CD4-positive, alpha-beta memory T cell (primary cell): ENCODE measurements at regions not wholly inside any gene's neighbourhood (a gene's known extent, or its start where the extent isn't known, plus 50 kb on each side); places are given as distances from the start of the nearest gene placed in this dataset.

Source experiments
- CTCF ChIA-PET: fragments of 350-600 bp; sonication (Branson Sonifier 250); formaldehyde crosslinking; loops from one replicate; lab custom pipeline; 2021; ENCODE audit warnings: inconsistent platforms; ENCODE audit not compliant: partially characterized antibody; lab: Charles Lee
- POLR2A ChIA-PET: fragments of 350-600 bp; sonication (Branson Sonifier 250); formaldehyde crosslinking; loops from one replicate; lab custom pipeline; 2021; ENCODE audit not compliant: partially characterized antibody; lab: Charles Lee
- DNase-seq, 5 donors: peaks; one replicate each; pipeline versions ENCODE4 v3.0.0 to v3.0.0-alpha.2; 2020 to 2022; ENCODE audit warnings: mixed read lengths in 1 of 5
- H3K27ac ChIP-seq: one replicate; pipeline ENCODE4 v1.7.0; 2013; ENCODE audit warnings: low read depth, low read length
- H3K27me3 ChIP-seq: 2 replicates; pipeline ENCODE4 v1.7.0; 2013; ENCODE audit warnings: mild to moderate bottlenecking, low read length, moderate library complexity; ENCODE audit not compliant: insufficient read depth
- H3K36me3 ChIP-seq: 2 replicates; pipeline ENCODE4 v1.7.0; 2013; ENCODE audit warnings: mild to moderate bottlenecking, low read length, moderate library complexity; ENCODE audit not compliant: insufficient read depth
- H3K4me1 ChIP-seq: 2 replicates; pipeline ENCODE4 v1.7.0; 2013; ENCODE audit warnings: mild to moderate bottlenecking, low read length, moderate library complexity; ENCODE audit not compliant: insufficient read depth
- H3K4me3 ChIP-seq, 2 donors: one replicate each; pipeline ENCODE4 v1.7.0; 2013; ENCODE audit warnings: low read length in 2 of 2, mild to moderate bottlenecking in 1 of 2
- H3K9me3 ChIP-seq, 2 donors: one replicate each; pipeline ENCODE4 v1.7.0; 2013; ENCODE audit warnings: low read length in 2 of 2, control low read depth in 1 of 2; ENCODE audit not compliant: control insufficient read depth in 1 of 2
- H3K27ac Mint-ChIP-seq, 7 donors: one replicate each; pipeline ENCODE4 v1.8.0; 2020 to 2021; ENCODE audit warnings: mixed read lengths in 7 of 7, mild to moderate bottlenecking in 6 of 7, inconsistent platforms in 3 of 7, moderate library complexity in 3 of 7
- H3K27me3 Mint-ChIP-seq, 2 donors: one replicate each; pipeline ENCODE4 v1.8.0; 2020 to 2021; ENCODE audit warnings: mixed read lengths in 2 of 2
- H3K36me3 Mint-ChIP-seq, 2 donors: one replicate each; pipeline ENCODE4 v1.8.0; 2020 to 2021; ENCODE audit warnings: mixed read lengths in 2 of 2, inconsistent platforms in 1 of 2, mild to moderate bottlenecking in 1 of 2
- H3K4me1 Mint-ChIP-seq, 4 donors: one replicate each; pipeline ENCODE4 v1.8.0; 2020 to 2021; ENCODE audit warnings: mixed read lengths in 4 of 4, mild to moderate bottlenecking in 1 of 4
- H3K4me3 Mint-ChIP-seq, 8 donors: one replicate each; pipeline ENCODE4 v1.8.0; 2020 to 2021; ENCODE audit warnings: mixed read lengths in 8 of 8, mild to moderate bottlenecking in 7 of 8, moderate library complexity in 6 of 8, inconsistent platforms in 3 of 8
- H3K9me3 Mint-ChIP-seq, 8 donors: one replicate each; pipeline ENCODE4 v1.8.0; 2020 to 2021; ENCODE audit warnings: mixed read lengths in 8 of 8, mild to moderate bottlenecking in 5 of 8, inconsistent platforms in 3 of 8, moderate library complexity in 1 of 8
- intact Hi-C: fragments of 100-400 bp; cut with micrococcal nuclease; formaldehyde crosslinking; loops from one replicate; pipeline ENCODE4 v1.15.1; 2023

- H3K27me3 Mint-ChIP-seq: peaks cover 0 to 1% of the 10 kb centered on the region in 2 donors
- no peak overlapping the region for H3K27ac Mint-ChIP-seq
- Histone ChIP-seq H3K27ac (no peak overlapping the region), H3K27me3 (no peaks in the 10 kb centered on the region), H3K36me3 (no peaks in the 10 kb centered on the region), H3K9me3 (no peaks in the 10 kb centered on the region), H3K4me1 (no peaks in the 10 kb centered on the region), H3K4me3 (no peak overlapping the region)
- peaks cover 0 to 5% (median 0%) of the 10 kb centered on the region in 8 donors for H3K9me3 Mint-ChIP-seq
- H3K36me3 Mint-ChIP-seq: no peaks in the 10 kb centered on the region
- POLR2A ChIA-PET: no interaction called here
- H3K4me3 Mint-ChIP-seq: no peak overlapping the region
- H3K4me1 Mint-ChIP-seq: no peaks in the 10 kb centered on the region
- DNase-seq: no peak
- intact Hi-C loops: no loop called here
- CTCF ChIA-PET: no interaction called here
These were observed 162.7 kb upstream of the ETAA1 start for GRCh38 chr2:67234440-67234839.

- Histone ChIP-seq H3K4me3 (no peak overlapping the region), H3K4me1 (no peaks in the 10 kb centered on the region), H3K9me3 (no peaks in the 10 kb centered on the region), H3K27me3 (no peaks in the 10 kb centered on the region), H3K27ac (no peak overlapping the region), H3K36me3 (no peaks in the 10 kb centered on the region)
- CTCF ChIA-PET: no interaction called here
- Mint-ChIP-seq H3K27me3 (peaks cover 1% of the 10 kb centered on the region in 2 donors), H3K9me3 (peaks cover 0 to 3% (median 0%) of the 10 kb centered on the region in 8 donors), H3K36me3 (no peaks in the 10 kb centered on the region), H3K4me3 (no peak overlapping the region), H3K4me1 (no peaks in the 10 kb centered on the region), H3K27ac (no peak overlapping the region)
- intact Hi-C loops: no loop called here
- DNase-seq: no peak
- POLR2A ChIA-PET: no interaction called here
These were observed 159.8 kb upstream of the ETAA1 start for GRCh38 chr2:67237288-67237687.

DNA sequence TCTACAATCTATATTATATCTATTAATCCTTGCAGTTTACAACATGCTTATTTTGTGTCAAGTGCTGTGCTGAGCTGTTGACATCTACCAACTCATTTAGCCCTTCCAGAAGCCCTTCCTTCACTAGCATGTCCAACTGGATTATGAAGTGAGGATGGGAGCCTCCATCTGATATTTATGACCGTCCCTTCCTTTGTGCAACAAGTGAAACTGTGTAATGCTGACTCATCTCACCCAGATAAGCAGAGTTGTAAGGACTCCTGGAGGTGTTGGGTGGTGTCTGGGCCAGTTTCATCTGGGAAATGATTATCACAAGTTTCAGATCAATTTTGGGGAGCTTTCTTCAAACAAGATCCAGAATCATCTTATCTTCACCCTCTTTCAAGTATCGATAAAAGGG, 156.6 kb upstream of the ETAA1 start:
- no peak overlapping the region for H3K4me3 Mint-ChIP-seq
- Histone ChIP-seq H3K36me3 (no peaks in the 10 kb centered on the region), H3K27ac (no peak overlapping the region), H3K4me1 (no peaks in the 10 kb centered on the region), H3K27me3 (no peaks in the 10 kb centered on the region), H3K9me3 (no peaks in the 10 kb centered on the region), H3K4me3 (no peak overlapping the region)
- H3K27me3 Mint-ChIP-seq: peaks cover 0 to 1% of the 10 kb centered on the region in 2 donors
- H3K9me3 Mint-ChIP-seq: no peaks in the 10 kb centered on the region
- intact Hi-C loops: no loop called here
- ChIA-PET CTCF (no interaction called here), POLR2A (no interaction called here)
- H3K36me3 Mint-ChIP-seq: no peaks in the 10 kb centered on the region
- H3K4me1 Mint-ChIP-seq: no peaks in the 10 kb centered on the region
- no peak overlapping the region for H3K27ac Mint-ChIP-seq
- DNase-seq: no peak

- H3K27ac Mint-ChIP-seq: no peak overlapping the region
- H3K4me1 Mint-ChIP-seq: no peaks in the 10 kb centered on the region
- POLR2A ChIA-PET: no interaction called here
These were observed 155.7 kb upstream of the ETAA1 start for GRCh38 chr2:67241453-67241852.

DNA sequence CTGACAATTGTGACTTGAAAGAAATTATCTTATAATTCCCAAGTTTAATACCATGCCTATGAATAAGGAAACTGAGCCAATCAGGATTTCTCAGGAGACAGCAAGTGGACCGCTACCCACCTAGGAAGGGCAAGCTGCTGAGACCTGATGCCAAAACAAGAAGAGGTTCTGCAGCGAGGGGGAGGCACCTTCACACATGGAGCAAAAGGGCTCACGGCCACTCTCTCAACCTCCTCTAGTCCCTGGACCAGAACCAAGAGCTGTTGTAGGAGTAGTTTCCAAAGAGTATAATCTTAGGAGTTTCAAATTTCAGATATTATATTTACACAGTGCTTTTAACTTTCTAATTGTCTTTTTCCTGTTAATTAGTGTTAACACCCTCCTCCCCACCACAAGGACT, 154.7 kb upstream of the ETAA1 start:
- POLR2A ChIA-PET: no interaction called here
- Histone ChIP-seq H3K27me3 (no peaks in the 10 kb centered on the region), H3K4me1 (no peaks in the 10 kb centered on the region), H3K4me3 (no peak overlapping the region), H3K36me3 (no peaks in the 10 kb centered on the region), H3K9me3 (no peaks in the 10 kb centered on the region), H3K27ac (no peak overlapping the region)
- Mint-ChIP-seq H3K36me3 (no peaks in the 10 kb centered on the region), H3K9me3 (no peaks in the 10 kb centered on the region), H3K4me3 (no peak overlapping the region), H3K4me1 (no peaks in the 10 kb centered on the region), H3K27me3 (peaks cover 0 to 1% of the 10 kb centered on the region in 2 donors), H3K27ac (no peak overlapping the region)
- intact Hi-C loops: no loop called here
- DNase-seq: no peak
- CTCF ChIA-PET: no interaction called here

More at GRCh38 chr2:67241453-67241852, 155.7 kb upstream of the ETAA1 start:
- Histone ChIP-seq H3K4me1 (no peaks in the 10 kb centered on the region), H3K27ac (no peak overlapping the region), H3K36me3 (no peaks in the 10 kb centered on the region), H3K27me3 (no peaks in the 10 kb centered on the region), H3K9me3 (no peaks in the 10 kb centered on the region), H3K4me3 (no peak overlapping the region)
- Mint-ChIP-seq H3K27me3 (peaks cover 0 to 1% of the 10 kb centered on the region in 2 donors), H3K36me3 (no peaks in the 10 kb centered on the region), H3K9me3 (no peaks in the 10 kb centered on the region), H3K4me3 (no peak overlapping the region)
- intact Hi-C loops: no loop called here
- CTCF ChIA-PET: no interaction called here
- DNase-seq: no peak

GRCh38 chr2:67243919-67244318, 153.2 kb upstream of the ETAA1 start:
- Mint-ChIP-seq H3K36me3 (no peaks in the 10 kb centered on the region), H3K27ac (no peak overlapping the region), H3K27me3 (peaks cover 0 to 1% of the 10 kb centered on the region in 2 donors), H3K9me3 (no peaks in the 10 kb centered on the region), H3K4me3 (no peak overlapping the region), H3K4me1 (no peaks in the 10 kb centered on the region)
- Histone ChIP-seq H3K27ac (no peak overlapping the region), H3K9me3 (no peaks in the 10 kb centered on the region), H3K4me1 (no peaks in the 10 kb centered on the region), H3K36me3 (no peaks in the 10 kb centered on the region), H3K4me3 (no peak overlapping the region), H3K27me3 (no peaks in the 10 kb centered on the region)
- POLR2A ChIA-PET: no interaction called here
- CTCF ChIA-PET: no interaction called here
- no peak for DNase-seq
- intact Hi-C loops: no loop called here

- Histone ChIP-seq H3K36me3 (no peaks in the 10 kb centered on the region), H3K27ac (no peak overlapping the region), H3K4me3 (no peak overlapping the region), H3K9me3 (no peaks in the 10 kb centered on the region), H3K27me3 (no peaks in the 10 kb centered on the region), H3K4me1 (no peaks in the 10 kb centered on the region)
- H3K27ac Mint-ChIP-seq: no peak overlapping the region
- ChIA-PET POLR2A (no interaction called here), CTCF (no interaction called here)
- H3K4me1 Mint-ChIP-seq: no peaks in the 10 kb centered on the region
- H3K27me3 Mint-ChIP-seq: no peaks in the 10 kb centered on the region
- no peaks in the 10 kb centered on the region for H3K9me3 Mint-ChIP-seq
- no peak for DNase-seq
- intact Hi-C loops: no loop called here
- H3K36me3 Mint-ChIP-seq: no peaks in the 10 kb centered on the region
- H3K4me3 Mint-ChIP-seq: no peak overlapping the region
These were observed 150.3 kb upstream of the ETAA1 start for GRCh38 chr2:67246791-67247190.

- Mint-ChIP-seq H3K36me3 (no peaks in the 10 kb centered on the region), H3K27me3 (no peaks in the 10 kb centered on the region), H3K27ac (no peak overlapping the region), H3K4me1 (no peaks in the 10 kb centered on the region), H3K9me3 (peaks cover 0 to 4% (median 0%) of the 10 kb centered on the region in 8 donors), H3K4me3 (no peak overlapping the region)
- POLR2A ChIA-PET: no interaction called here
- no peaks in the 10 kb centered on the region for H3K27me3 ChIP-seq
- no peak for DNase-seq
- no peak overlapping the region for H3K4me3 ChIP-seq
- CTCF ChIA-PET: no interaction called here
- H3K9me3 ChIP-seq: no peaks in the 10 kb centered on the region
- H3K27ac ChIP-seq: no peak overlapping the region
- intact Hi-C loops: no loop called here
- no peaks in the 10 kb centered on the region for H3K4me1 ChIP-seq
- H3K36me3 ChIP-seq: no peaks in the 10 kb centered on the region
These were observed 145.4 kb upstream of the ETAA1 start for GRCh38 chr2:67251741-67252140.
